GM21447 (cell line): ENCODE measurements at regions not wholly inside any gene's neighbourhood (a gene's known extent, or its start where the extent isn't known, plus 50 kb on each side); places are given as distances from the start of the nearest gene placed in this dataset.
A peak's percentile ranks its signal among the peaks of the same experiment; 100 is the strongest.

Experiments
- ATAC-seq: cut with Tn5 transposase; IDR thresholded peaks from one replicate; pipeline ENCODE4 v1.9.1; 2021; ENCODE audit not compliant: unreplicated experiment

DNA sequence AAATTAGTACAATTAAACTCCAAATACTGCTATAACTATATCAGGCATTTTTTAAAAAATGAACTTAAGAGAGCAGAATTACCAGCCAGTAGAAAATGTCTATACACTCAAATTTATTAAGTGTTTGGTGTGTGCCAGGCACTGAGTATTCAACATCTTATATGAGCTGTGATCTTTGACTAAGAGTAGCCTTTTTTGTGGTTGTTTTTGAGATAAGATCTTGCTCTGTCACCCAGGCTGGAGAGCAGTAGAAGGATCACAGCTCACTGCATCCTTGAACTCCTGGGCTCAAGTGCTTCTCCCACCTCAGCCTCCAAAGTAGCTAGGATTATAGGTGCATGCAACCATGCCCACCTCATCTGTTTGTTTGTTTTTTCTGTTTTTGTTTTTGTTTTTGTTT is 102.5 kb upstream of the CELF2 start:
- no peak for ATAC-seq

GRCh38 chr10:10917031-10917430 is 100.6 kb upstream of the CELF2 start:
- no peak for ATAC-seq

GRCh38 chr10:10919976-10920375 is 97.7 kb upstream of the CELF2 start:
- no peak for ATAC-seq

DNA sequence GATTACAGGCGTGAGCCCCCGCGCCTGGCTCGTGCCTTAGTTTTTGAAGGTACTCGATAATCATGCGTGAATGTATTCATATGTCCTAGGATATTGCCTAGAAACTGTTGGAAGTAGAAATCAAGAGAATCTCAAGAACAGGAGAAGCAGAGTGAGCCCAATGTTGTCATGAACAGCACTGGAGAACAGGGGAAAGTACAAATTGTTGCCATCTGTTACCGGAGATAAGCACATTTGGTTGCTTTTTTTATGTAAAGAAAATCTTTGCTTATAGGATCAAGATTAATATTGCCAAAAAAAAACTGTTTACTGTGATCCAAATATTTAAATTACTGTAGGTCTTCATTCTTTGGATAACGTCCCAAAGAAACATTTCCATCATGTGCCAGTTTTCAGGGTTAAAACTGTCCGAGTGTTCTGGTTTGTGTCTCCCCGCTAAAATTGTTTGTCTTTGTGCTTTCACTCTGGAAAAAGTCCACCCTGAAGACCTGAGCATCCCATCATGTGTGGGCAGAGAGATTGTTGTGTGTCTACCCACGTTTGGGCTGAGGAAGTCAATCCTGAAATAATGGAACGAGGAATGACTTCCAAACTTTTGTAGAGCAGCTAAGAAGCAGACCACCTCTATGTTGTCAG is 95.7 kb upstream of the CELF2 start:
- ATAC-seq, result no peak

DNA sequence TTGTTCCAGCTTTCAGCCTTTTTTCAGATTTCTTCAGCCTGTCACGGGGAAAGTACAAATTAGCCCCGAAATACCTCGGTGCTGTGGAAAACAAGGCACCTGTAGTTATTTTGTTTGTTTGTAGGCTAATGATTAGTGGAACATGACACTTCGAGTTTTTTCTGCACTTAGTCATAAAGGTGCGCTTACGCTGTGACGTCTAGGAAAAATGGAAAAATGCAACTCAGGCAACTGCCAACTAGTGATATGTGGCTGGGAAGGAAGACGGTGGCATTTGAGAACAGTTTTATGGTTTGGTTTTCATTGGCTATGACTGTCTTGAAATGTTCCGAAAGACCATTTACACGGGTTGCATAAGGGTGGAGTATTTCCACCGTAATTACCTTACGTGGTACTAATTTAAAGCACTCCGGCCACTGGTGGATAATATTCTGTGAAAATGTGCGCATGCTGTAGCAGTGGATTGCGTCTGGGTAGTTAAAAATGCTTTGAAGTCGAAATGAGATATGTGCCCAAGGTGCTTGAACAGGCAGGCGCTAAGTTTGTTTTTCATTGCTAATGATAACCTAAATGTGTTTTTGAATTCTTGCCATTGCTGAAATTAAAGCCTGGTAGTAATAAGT is 94.5 kb upstream of the CELF2 start:
- ATAC-seq, result no peak

- no peak for ATAC-seq
Measured at GRCh38 chr10:10925667-10926066, 92.0 kb upstream of the CELF2 start.

GRCh38 chr10:10927608-10928007 is 90.1 kb upstream of the CELF2 start:
- no peak for ATAC-seq

DNA sequence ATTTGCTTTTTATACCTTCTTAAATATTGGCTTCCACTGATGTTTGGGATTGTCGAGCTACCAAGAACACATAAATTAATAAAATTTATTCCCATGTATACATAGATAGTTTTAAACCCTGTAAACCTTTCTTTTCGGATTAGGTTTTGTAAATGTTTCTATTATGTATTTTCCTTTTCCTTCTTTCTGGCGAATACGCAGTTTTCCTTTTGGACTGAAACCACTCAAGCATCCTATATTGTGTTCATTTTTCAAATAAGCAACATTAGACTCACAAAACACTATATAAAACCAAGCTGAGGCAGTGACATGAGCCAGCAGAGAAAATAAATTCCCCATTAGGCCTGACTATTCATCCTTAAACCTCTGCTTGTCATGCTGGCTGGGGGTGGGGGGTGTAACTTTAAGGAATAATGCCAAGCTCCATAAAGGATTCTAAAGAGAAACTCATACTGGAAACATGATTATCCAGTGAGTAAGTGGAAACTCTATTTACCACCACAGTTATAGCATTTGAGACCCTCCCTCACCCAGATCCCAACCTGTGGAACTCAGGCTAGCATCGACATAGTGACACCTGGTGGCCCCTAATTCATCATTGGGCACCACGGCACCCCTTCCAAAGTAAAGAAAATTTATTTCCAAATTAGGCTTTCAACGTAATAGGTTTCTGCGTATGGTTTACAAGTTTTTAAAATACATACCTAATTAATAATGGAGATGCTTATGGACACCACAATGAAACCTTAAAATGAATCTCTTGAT is 86.5 kb upstream of the CELF2 start:
- ATAC-seq, result no peak

DNA sequence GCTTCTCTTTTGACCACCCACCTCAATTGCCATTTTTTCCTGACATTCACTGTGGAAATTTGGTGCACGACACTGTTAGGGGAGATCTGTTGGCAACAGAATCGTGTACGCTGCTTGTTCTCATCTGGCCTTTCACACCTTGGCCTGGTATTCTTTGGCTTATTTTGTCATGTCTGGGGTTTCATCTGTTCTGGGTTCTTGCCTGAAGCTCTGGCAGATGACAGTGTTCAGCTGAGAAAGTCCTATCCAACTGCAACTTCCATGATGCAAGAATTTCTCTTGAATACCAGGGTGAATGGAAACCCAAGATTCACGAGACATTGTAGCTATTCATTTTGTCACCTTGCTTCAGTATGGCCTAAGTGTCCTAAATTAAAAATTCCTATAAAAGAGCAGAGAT is 82.6 kb upstream of the CELF2 start:
- ATAC-seq, result no peak

GRCh38 chr10:10938676-10939075 is 79.0 kb upstream of the CELF2 start:
- ATAC-seq, result no peak

- ATAC-seq, result no peak
Measured at GRCh38 chr10:10941127-10941730, 76.4 kb upstream of the CELF2 start.

DNA sequence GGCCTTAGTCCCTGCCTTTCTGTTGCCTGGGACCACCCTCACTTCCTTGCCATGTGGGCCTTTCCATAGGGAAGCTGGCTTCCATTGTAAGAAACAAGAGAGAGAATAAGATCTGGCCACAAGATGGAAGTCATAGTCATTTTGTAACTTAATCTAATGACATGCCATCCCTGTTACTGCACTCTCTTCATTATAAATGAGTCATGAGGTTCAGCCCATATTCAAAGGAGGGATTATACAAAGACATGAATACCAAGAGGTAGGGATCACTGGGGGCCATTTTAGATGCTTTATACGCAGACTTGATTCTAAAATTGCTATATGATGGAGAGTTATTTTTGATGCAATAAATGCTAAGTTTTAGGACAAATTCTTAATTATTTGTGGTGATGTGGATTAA is 75.2 kb upstream of the CELF2 start:
- ATAC-seq, result no peak

DNA sequence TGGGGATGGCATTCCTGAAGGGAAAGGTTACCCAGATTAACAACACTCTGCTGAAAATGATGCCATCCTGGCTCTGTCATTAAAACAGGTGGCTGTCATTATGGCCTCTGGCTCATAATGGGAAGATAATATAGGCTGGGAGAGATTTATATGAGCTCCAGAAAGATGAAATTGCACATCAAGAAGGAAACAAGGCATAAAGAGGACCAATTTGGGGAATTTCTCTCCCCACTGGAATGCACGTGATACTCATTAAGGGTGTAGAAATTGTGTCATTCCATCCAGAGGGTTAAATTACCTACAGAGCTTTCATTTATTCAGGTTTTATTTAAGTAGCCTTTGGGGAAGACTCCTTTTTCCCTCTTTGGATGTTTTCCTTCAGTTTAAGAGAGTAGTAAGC is 71.6 kb upstream of the CELF2 start:
- no peak for ATAC-seq

DNA sequence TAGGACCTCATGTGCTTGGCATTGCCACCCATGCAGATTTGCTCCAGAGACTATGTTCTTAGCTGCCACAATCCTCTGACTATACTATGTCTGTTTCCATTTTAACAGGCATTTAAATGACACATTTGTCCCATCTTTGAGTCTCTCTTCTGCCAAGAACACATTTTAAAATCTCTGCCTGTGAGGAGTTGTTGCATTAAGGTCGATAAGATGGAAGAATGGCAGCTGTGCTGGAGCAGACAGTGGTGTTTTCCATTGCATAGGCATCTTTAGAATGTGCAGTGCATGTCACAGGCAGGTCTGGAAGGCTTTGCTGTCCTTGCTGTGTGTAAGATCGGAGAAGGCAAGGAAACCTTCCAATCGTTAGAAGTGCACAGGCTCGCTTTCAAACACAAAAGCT is 70.9 kb upstream of the CELF2 start:
- ATAC-seq, result no peak

GRCh38 chr10:10951675-10952074 is 66.0 kb upstream of the CELF2 start:
- no peak for ATAC-seq

- no peak for ATAC-seq
Measured at GRCh38 chr10:10952800-10953199, 64.9 kb upstream of the CELF2 start.

DNA sequence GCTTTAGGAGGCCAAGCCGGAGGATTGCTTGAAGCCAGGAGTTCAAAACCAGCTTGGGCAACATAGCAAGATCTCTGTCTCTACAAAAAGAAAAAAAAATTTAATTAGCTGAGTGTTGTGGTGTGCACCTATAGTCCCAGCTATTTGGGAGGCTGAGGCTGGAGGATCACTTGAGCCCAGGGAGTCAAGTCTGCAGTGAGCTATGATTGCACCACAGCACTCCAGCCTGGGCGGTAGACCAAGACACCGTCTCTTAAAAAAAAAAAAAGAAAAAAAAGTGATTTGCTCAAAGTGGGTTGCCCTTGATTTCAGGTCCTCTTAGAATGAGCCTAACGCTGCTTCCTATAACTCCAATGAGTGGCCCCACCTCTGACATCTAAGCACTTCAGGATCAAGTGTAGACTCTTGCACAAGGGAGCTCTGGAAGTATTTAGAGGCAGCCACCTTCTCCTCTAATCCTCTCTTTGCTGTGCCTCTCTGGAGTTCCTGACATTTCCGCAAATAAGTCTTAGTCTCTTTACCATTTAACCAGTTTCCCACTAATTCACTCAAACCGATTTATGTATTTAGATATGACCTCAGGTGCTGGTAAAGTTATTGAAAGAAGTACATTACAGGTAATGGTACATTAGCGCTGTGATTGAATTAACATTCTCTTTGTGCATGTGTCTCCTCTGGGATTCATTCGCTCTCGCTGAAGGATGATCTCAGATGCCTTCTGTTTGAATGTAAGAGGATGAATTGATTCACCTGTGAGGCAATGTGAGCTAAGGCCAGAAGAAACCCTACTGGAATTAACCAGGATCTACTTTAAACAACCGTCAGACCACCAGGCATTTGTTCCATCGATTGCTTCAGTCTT is 60.8 kb upstream of the CELF2 start:
- no peak for ATAC-seq

GRCh38 chr10:10958041-10958440 is 59.6 kb upstream of the CELF2 start:
- ATAC-seq, result no peak

GRCh38 chr10:10959666-10960065 is 58.0 kb upstream of the CELF2 start:
- ATAC-seq, result peak; percentile 75

DNA sequence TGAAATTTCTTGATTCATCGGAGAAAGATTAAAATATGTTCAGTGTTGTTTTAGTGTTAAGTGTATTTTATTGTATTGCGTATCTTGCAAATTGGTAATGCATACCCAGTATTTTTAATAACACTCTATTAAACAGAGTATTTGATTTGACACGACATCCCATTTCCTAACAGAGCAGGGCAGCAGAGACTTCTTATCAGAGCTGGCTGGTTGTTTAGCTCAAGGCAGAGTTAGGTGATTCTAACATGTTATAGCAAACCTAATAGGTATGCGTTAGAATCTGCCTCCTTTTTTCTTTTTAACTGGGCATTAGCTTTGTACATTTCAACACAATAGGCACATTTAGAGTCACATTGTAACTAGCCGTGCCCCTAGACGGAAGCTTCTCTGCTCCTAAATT is 57.1 kb upstream of the CELF2 start:
- no peak for ATAC-seq

GRCh38 chr10:10961072-10961471 is 56.6 kb upstream of the CELF2 start:
- no peak for ATAC-seq
